Endothelial cell (in vitro differentiated cells): ENCODE measurements at regions not wholly inside any gene's neighbourhood (a gene's known extent, or its start where the extent isn't known, plus 50 kb on each side); places are given as distances from the start of the nearest gene placed in this dataset.

Experiments used
- DNase-seq: peaks from one replicate; pipeline ENCODE4 v3.0.0; 2021; ENCODE audit warnings: low spot score
- H3K27ac Mint-ChIP-seq: one replicate; pipeline ENCODE4 v1.8.0; 2021; ENCODE audit warnings: mixed read lengths, inconsistent platforms; ENCODE audit not compliant: unreplicated experiment
- H3K27me3 Mint-ChIP-seq: one replicate; pipeline ENCODE4 v1.8.0; 2021; ENCODE audit warnings: mild to moderate bottlenecking, moderate library complexity, mixed read lengths, inconsistent platforms; ENCODE audit not compliant: unreplicated experiment
- H3K36me3 Mint-ChIP-seq: one replicate; pipeline ENCODE4 v1.8.0; 2021; ENCODE audit warnings: mild to moderate bottlenecking, low read depth, mixed read lengths, inconsistent platforms; ENCODE audit not compliant: unreplicated experiment
- H3K4me1 Mint-ChIP-seq: one replicate; pipeline ENCODE4 v1.8.0; 2021; ENCODE audit warnings: mild to moderate bottlenecking, mixed read lengths, inconsistent platforms; ENCODE audit not compliant: unreplicated experiment
- H3K4me3 Mint-ChIP-seq: one replicate; pipeline ENCODE4 v1.8.0; 2021; ENCODE audit warnings: mild to moderate bottlenecking, mixed read lengths, inconsistent platforms; ENCODE audit not compliant: unreplicated experiment
- H3K9me3 Mint-ChIP-seq: one replicate; pipeline ENCODE4 v1.8.0; 2021; ENCODE audit warnings: mixed read lengths, inconsistent platforms; ENCODE audit not compliant: unreplicated experiment
- TF ChIP-seq, protein P1 (sequence below): fragments of 200-600 bp; sonication (generic); IDR thresholded peaks from one replicate; pipeline ENCODE4 v1.5.0; 2021; ENCODE audit warnings: antibody characterized with exemption; ENCODE audit not compliant: unreplicated experiment

DNA sequence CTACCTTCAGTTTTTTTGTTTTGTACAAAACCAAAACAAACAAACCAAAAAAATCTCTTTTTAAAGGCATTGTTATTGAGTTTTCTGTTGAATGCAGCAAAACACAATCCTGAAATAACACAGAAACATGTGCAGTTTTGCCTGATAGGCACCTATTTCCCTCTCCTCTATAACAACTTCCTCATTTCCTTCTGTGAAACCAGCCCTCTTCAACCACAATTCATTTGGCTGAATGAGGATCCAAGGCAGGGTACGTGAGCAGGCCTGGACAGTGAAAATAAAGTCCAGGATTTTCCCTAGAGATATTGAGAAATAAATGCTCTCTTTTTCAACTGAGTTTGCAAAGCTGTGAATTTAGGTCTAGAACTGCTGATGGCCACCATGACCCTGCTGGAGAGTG is 134.8 kb upstream of the LARP1 start:
- DNase-seq = no peak
- Mint-ChIP-seq H3K27me3 (peaks cover 2% of the 10 kb centered on the region), H3K4me1 (peaks cover 13% of the 10 kb centered on the region), H3K27ac (no peak overlapping the region), H3K4me3 (no peak overlapping the region), H3K36me3 (no peaks in the 10 kb centered on the region), H3K9me3 (no peaks in the 10 kb centered on the region)
- TF ChIP-seq, protein P1, sequence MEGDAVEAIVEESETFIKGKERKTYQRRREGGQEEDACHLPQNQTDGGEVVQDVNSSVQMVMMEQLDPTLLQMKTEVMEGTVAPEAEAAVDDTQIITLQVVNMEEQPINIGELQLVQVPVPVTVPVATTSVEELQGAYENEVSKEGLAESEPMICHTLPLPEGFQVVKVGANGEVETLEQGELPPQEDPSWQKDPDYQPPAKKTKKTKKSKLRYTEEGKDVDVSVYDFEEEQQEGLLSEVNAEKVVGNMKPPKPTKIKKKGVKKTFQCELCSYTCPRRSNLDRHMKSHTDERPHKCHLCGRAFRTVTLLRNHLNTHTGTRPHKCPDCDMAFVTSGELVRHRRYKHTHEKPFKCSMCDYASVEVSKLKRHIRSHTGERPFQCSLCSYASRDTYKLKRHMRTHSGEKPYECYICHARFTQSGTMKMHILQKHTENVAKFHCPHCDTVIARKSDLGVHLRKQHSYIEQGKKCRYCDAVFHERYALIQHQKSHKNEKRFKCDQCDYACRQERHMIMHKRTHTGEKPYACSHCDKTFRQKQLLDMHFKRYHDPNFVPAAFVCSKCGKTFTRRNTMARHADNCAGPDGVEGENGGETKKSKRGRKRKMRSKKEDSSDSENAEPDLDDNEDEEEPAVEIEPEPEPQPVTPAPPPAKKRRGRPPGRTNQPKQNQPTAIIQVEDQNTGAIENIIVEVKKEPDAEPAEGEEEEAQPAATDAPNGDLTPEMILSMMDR = no peak

DNA sequence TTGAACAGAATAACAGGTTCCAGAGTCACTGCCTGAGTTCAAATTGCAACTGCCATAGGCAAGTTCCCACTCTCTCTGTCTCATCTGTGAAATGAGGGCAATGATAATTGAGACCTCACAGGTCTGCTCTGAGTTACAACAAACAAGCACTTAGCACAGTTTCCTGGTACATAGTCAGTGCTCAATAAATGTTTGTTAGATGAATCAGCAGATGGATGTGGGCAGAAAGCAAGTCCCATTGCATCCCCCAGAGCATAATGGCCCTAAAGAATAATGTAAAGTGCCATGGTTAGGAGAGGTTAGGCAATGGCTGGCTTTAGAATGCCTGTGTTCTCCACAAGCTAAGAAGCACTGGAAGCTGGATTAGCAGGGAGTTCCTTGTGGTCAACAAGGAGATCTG is 136.5 kb upstream of the LARP1 start:
- Mint-ChIP-seq H3K27me3 (peaks cover 2% of the 10 kb centered on the region), H3K27ac (no peak overlapping the region), H3K4me1 (peaks cover 14% of the 10 kb centered on the region), H3K4me3 (no peak overlapping the region), H3K36me3 (no peaks in the 10 kb centered on the region), H3K9me3 (no peaks in the 10 kb centered on the region)
- TF ChIP-seq, protein P1 = no peak
- no peak for DNase-seq

DNA sequence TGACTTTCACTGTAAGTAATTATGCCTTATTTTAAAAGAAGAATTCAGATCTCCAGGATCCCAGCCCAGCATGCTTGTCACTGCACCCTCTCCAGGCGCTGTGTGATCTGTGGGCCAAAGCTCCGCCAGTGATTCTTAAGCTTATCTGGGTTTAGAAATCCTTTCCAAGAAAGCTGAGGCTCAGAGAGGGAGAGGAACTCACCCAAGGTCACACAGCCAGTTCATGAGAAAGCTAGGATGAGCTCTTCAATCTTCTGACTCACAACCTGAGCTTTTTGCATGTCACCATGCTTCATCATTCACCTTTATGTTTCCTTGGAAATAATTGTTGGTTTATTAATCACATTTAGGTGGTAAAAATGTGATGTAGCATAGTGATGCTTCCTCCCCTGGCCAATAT is 136.6 kb upstream of the HAND1 start:
- TF ChIP-seq, protein P1 = no peak
- no peak for DNase-seq
- Mint-ChIP-seq H3K27me3 (peaks cover 2% of the 10 kb centered on the region), H3K4me1 (peaks cover 10% of the 10 kb centered on the region), H3K9me3 (no peaks in the 10 kb centered on the region), H3K27ac (no peak overlapping the region), H3K4me3 (no peak overlapping the region), H3K36me3 (no peaks in the 10 kb centered on the region)

DNA sequence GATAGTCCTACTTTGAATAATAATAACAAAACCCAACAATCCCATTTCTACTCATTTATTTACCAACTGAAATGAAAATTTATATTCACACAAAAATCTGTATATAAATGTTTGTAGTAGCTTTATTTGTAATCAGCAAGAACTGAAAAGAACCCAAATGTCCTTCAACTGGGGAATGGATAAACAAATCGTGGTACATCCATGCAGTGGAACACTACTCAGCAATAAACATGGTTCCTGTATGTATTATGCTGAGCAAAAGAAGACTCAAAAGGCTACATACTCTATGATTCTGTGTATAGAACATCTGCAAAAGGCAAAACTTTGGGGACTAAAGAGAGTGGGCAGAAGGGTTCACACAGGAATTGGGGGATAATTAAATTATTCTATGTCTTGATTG is 136.1 kb upstream of the HAND1 start:
- no peaks in the 10 kb centered on the region for H3K36me3 Mint-ChIP-seq
- H3K27me3 Mint-ChIP-seq = peaks cover 5% of the 10 kb centered on the region
- H3K9me3 Mint-ChIP-seq = no peaks in the 10 kb centered on the region
- TF ChIP-seq, protein P1 = no peak
- H3K27ac Mint-ChIP-seq = no peak overlapping the region
- peaks cover 11% of the 10 kb centered on the region for H3K4me1 Mint-ChIP-seq
- no peak overlapping the region for H3K4me3 Mint-ChIP-seq
- no peak for DNase-seq

DNA sequence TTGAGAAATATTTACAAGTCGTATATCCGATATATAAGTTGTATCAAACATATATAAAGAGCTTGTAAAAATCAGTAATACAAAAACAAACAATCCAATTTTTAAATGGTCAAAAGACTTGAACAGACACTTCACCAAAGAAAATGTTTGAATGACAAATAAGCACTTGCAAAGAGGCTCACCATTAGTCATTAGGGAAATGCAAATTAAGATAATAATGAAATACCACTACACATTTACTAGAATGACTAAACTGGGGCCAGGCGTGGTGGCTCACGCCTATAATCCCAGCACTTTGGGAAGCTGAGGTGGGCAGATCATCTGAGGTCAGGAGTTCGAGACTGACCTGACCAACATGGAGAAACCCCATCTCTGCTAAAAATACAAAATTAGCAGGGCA is 134.6 kb upstream of the HAND1 start:
- H3K4me3 Mint-ChIP-seq = no peak overlapping the region
- H3K4me1 Mint-ChIP-seq = peaks cover 15% of the 10 kb centered on the region
- no peak for DNase-seq
- TF ChIP-seq, protein P1 = no peak
- peaks cover 8% of the 10 kb centered on the region for H3K27me3 Mint-ChIP-seq
- no peak overlapping the region for H3K27ac Mint-ChIP-seq
- H3K36me3 Mint-ChIP-seq = no peaks in the 10 kb centered on the region
- no peaks in the 10 kb centered on the region for H3K9me3 Mint-ChIP-seq
